KMS-11 (cell line): ENCODE measurements at regions not wholly inside any gene's neighbourhood (a gene's known extent, or its start where the extent isn't known, plus 50 kb on each side); places are given as distances from the start of the nearest gene placed in this dataset.

ENCODE experiments used
- H2AFZ ChIP-seq: fragments of 200-600 bp; sonication (generic); 2 replicates; pipeline ENCODE4 v1.6.1; 2016; ENCODE audit warnings: antibody characterized with exemption, mixed run types, low read depth
- H3K27ac ChIP-seq: fragments of 200-600 bp; sonication (generic); 2 replicates; pipeline ENCODE4 v1.6.1; 2016; ENCODE audit warnings: mild to moderate bottlenecking, mixed run types
- H3K27me3 ChIP-seq: fragments of 200-600 bp; sonication (generic); 2 replicates; pipeline ENCODE4 v1.6.1; 2017; ENCODE audit warnings: mild to moderate bottlenecking, low read depth, mixed run types, moderate library complexity; ENCODE audit not compliant: insufficient read depth
- H3K36me3 ChIP-seq: fragments of 200-600 bp; sonication (generic); 2 replicates; pipeline ENCODE4 v1.6.1; 2017; ENCODE audit warnings: mild to moderate bottlenecking, mixed run types; ENCODE audit not compliant: insufficient read depth
- H3K4me1 ChIP-seq: fragments of 200-600 bp; sonication (generic); 2 replicates; pipeline ENCODE4 v1.6.1; 2016; ENCODE audit warnings: mild to moderate bottlenecking, low read depth, mixed run types; ENCODE audit not compliant: poor library complexity, severe bottlenecking
- H3K4me2 ChIP-seq: fragments of 200-600 bp; sonication (generic); 2 replicates; pipeline ENCODE4 v1.7.0; 2016; ENCODE audit warnings: mild to moderate bottlenecking, mixed run types
- H3K4me3 ChIP-seq: fragments of 200-600 bp; sonication (generic); IDR thresholded peaks from 2 replicates; pipeline ENCODE4 v1.6.1; 2017; ENCODE audit warnings: low read depth, low read length, mixed read lengths; ENCODE audit not compliant: insufficient read depth
- H3K79me2 ChIP-seq: fragments of 200-600 bp; sonication (generic); 2 replicates; pipeline ENCODE4 v1.6.1; 2016; ENCODE audit warnings: low read depth, mixed run types; ENCODE audit not compliant: insufficient read depth
- H3K9ac ChIP-seq: fragments of 200-600 bp; sonication (generic); 2 replicates; pipeline ENCODE4 v1.6.1; 2016; ENCODE audit warnings: mild to moderate bottlenecking, mixed run types
- H4K20me1 ChIP-seq: fragments of 200-600 bp; sonication (generic); 2 replicates; pipeline ENCODE4 v1.6.1; 2016; ENCODE audit warnings: mild to moderate bottlenecking, mixed run types; ENCODE audit not compliant: insufficient read depth
- CTCF ChIP-seq: fragments of 200-600 bp; sonication (generic); conservative IDR thresholded peaks from 2 replicates; pipeline ENCODE4 v1.6.1; 2017; ENCODE audit warnings: low read depth, mild to moderate bottlenecking, antibody characterized with exemption, low read length, moderate library complexity, mixed read lengths

GRCh38 chr15:77748078-77749064, 115.7 kb upstream of the LINGO1 start:
- no peak for TF ChIP-seq CTCF
- no peak overlapping the region for H2AFZ ChIP-seq
- no peak overlapping the region for H3K27ac ChIP-seq
- no peaks in the 10 kb centered on the region for H4K20me1 ChIP-seq
- no peak overlapping the region for H3K4me3 ChIP-seq
- no peak overlapping the region for H3K4me2 ChIP-seq
- H3K4me1 ChIP-seq: no peaks in the 10 kb centered on the region
- H3K27me3 ChIP-seq: peaks cover 68% of the 10 kb centered on the region
- no peak overlapping the region for H3K9ac ChIP-seq
- H3K79me2 ChIP-seq: no peaks in the 10 kb centered on the region
- no peaks in the 10 kb centered on the region for H3K36me3 ChIP-seq

GRCh38 chr15:77747175-77748077, 114.7 kb upstream of the LINGO1 start:
- Histone ChIP-seq H4K20me1 (no peaks in the 10 kb centered on the region), H3K79me2 (no peaks in the 10 kb centered on the region), H3K36me3 (no peaks in the 10 kb centered on the region), H3K4me2 (no peak overlapping the region), H3K27ac (no peak overlapping the region), H2AFZ (no peak overlapping the region), H3K4me1 (no peaks in the 10 kb centered on the region), H3K27me3 (peaks cover 77% of the 10 kb centered on the region), H3K4me3 (no peak overlapping the region), H3K9ac (no peak overlapping the region)
- no peak for TF ChIP-seq CTCF

GRCh38 chr15:77746254-77747174, 113.8 kb upstream of the LINGO1 start:
- H3K4me1 ChIP-seq: no peaks in the 10 kb centered on the region

More at GRCh38 chr15:77746254-77747174, 113.8 kb upstream of the LINGO1 start:
- H3K27ac ChIP-seq: no peak overlapping the region
- no peaks in the 10 kb centered on the region for H3K79me2 ChIP-seq
- no peak for TF ChIP-seq CTCF
- H3K9ac ChIP-seq: no peak overlapping the region
- no peak overlapping the region for H3K4me2 ChIP-seq
- no peak overlapping the region for H2AFZ ChIP-seq
- H4K20me1 ChIP-seq: no peaks in the 10 kb centered on the region
- H3K4me3 ChIP-seq: no peak overlapping the region
- H3K36me3 ChIP-seq: no peaks in the 10 kb centered on the region
- peaks cover 80% of the 10 kb centered on the region for H3K27me3 ChIP-seq
